OCI-LY7 (cell line): ENCODE measurements at regions not wholly inside any gene's neighbourhood (a gene's known extent, or its start where the extent isn't known, plus 50 kb on each side); places are given as distances from the start of the nearest gene placed in this dataset.

ENCODE experiments used
- CTCF ChIP-seq: fragments of 200-600 bp; sonication (generic); conservative IDR thresholded peaks from 2 replicates; pipeline ENCODE4 v1.5.1; 2014; ENCODE audit warnings: mild to moderate bottlenecking, antibody characterized with exemption, low read length, moderate library complexity, mixed read lengths
- EZH2phosphoT487 ChIP-seq: fragments of 200-600 bp; sonication (generic); IDR thresholded peaks from 2 replicates; pipeline ENCODE4 v1.6.1; 2018; ENCODE audit warnings: low read depth, borderline replicate concordance, mild to moderate bottlenecking, mixed run types, antibody characterized with exemption, low read length, moderate library complexity, mixed read lengths

- TF ChIP-seq CTCF, result no peak
- TF ChIP-seq EZH2phosphoT487, result no peak
Measured at GRCh38 chr4:148514581-148514980, 72.4 kb upstream of the NR3C2 start.
